ENCODE measurements at regions not wholly inside any gene's neighbourhood (a gene's known extent, or its start where the extent isn't known, plus 50 kb on each side); places are given as distances from the start of the nearest gene placed in this dataset.

GRCh38 chr10:111199587-111199986 lies 122.8 kb downstream of the ADRA2A start:
- no peak overlapping the region for H3K4me3 ChIP-seq (ENCODE audit: low read depth, low read length)
- no peak for TF ChIP-seq CTCF (IDR thresholded peaks at IDR 0.05; ENCODE audit: borderline replicate concordance, insufficient read depth, low read depth, low read length)

GRCh38 chr10:111200505-111201186 lies 123.8 kb downstream of the ADRA2A start:
- no peak overlapping the region for H3K4me3 ChIP-seq (ENCODE audit: low read depth, low read length)
- TF ChIP-seq CTCF (IDR thresholded peaks at IDR 0.05; ENCODE audit: borderline replicate concordance, insufficient read depth, low read depth, low read length): no peak

- TF ChIP-seq CTCF (IDR thresholded peaks at IDR 0.05; ENCODE audit: borderline replicate concordance, insufficient read depth, low read depth, low read length): no peak
Measured at GRCh38 chr10:111203615-111204014, 126.8 kb downstream of the ADRA2A start.

GRCh38 chr10:111204838-111205237 lies 128.0 kb downstream of the ADRA2A start:
- TF ChIP-seq CTCF (IDR thresholded peaks at IDR 0.05; ENCODE audit: borderline replicate concordance, insufficient read depth, low read depth, low read length): no peak
- H3K4me3 ChIP-seq (ENCODE audit: low read depth, low read length): no peak overlapping the region

More at GRCh38 chr10:111203615-111204014, 126.8 kb downstream of the ADRA2A start:
- H3K4me3 ChIP-seq (ENCODE audit: low read depth, low read length): no peak overlapping the region

GRCh38 chr10:111206521-111206920 lies 129.7 kb downstream of the ADRA2A start:
- no peak overlapping the region for H3K4me3 ChIP-seq (ENCODE audit: low read depth, low read length)
- no peak for TF ChIP-seq CTCF (IDR thresholded peaks at IDR 0.05; ENCODE audit: borderline replicate concordance, insufficient read depth, low read depth, low read length)

GRCh38 chr10:111207500-111207899 lies 130.7 kb downstream of the ADRA2A start:
- H3K4me3 ChIP-seq (ENCODE audit: low read depth, low read length): no peak overlapping the region
- peak; percentile 19; the same call in 1 of the 2 replicates for TF ChIP-seq CTCF (IDR thresholded peaks at IDR 0.05; ENCODE audit: borderline replicate concordance, insufficient read depth, low read depth, low read length)

- no peak for TF ChIP-seq CTCF (IDR thresholded peaks at IDR 0.05; ENCODE audit: borderline replicate concordance, insufficient read depth, low read depth, low read length)
- H3K4me3 ChIP-seq (ENCODE audit: low read depth, low read length): no peak overlapping the region
Measured at GRCh38 chr10:111208951-111209350, 132.1 kb downstream of the ADRA2A start.
